LNCAP (cell line): ENCODE measurements at regions not wholly inside any gene's neighbourhood (a gene's known extent, or its start where the extent isn't known, plus 50 kb on each side); places are given as distances from the start of the nearest gene placed in this dataset.

ENCODE experiments used
- TF ChIP-seq, protein P1 (sequence below): fragments of 450-650 bp; IDR thresholded peaks from 2 replicates; pipeline ENCODE4 v1.5.1; 2017; ENCODE audit warnings: mild to moderate bottlenecking

DNA sequence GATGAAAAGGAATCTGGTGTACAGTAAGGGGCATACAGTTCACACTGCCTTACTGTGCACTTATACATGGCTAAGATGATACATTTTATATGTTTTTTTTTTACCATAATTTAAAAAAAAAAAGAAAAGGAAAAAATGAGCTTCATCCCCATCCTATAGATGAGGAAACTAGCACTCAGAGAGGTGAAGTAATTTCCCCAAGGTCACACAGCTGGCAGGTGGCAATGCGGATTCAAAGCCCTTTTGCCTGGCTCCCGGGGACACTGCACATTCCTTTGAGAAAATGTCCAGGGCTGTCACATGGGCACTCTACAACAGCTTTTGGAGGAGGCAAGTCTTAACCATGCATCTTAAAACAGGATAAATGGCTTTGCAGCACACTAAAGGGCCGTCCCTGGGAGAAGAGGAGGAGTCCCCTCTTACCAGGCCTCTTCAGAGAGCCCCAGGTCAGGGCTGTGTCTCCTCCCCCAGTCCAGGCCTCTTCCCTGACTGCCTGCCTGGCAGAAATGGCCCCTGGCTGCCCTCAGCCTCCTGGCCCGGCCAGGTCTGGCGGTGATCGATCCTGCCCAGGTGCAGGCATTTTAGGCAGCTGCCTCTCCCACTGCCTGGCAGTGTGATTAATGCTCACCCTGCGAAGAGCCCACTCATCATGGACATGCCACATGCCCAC, 95.1 kb upstream of the LINGO1 start:
- TF ChIP-seq, protein P1, sequence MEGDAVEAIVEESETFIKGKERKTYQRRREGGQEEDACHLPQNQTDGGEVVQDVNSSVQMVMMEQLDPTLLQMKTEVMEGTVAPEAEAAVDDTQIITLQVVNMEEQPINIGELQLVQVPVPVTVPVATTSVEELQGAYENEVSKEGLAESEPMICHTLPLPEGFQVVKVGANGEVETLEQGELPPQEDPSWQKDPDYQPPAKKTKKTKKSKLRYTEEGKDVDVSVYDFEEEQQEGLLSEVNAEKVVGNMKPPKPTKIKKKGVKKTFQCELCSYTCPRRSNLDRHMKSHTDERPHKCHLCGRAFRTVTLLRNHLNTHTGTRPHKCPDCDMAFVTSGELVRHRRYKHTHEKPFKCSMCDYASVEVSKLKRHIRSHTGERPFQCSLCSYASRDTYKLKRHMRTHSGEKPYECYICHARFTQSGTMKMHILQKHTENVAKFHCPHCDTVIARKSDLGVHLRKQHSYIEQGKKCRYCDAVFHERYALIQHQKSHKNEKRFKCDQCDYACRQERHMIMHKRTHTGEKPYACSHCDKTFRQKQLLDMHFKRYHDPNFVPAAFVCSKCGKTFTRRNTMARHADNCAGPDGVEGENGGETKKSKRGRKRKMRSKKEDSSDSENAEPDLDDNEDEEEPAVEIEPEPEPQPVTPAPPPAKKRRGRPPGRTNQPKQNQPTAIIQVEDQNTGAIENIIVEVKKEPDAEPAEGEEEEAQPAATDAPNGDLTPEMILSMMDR, result no peak

DNA sequence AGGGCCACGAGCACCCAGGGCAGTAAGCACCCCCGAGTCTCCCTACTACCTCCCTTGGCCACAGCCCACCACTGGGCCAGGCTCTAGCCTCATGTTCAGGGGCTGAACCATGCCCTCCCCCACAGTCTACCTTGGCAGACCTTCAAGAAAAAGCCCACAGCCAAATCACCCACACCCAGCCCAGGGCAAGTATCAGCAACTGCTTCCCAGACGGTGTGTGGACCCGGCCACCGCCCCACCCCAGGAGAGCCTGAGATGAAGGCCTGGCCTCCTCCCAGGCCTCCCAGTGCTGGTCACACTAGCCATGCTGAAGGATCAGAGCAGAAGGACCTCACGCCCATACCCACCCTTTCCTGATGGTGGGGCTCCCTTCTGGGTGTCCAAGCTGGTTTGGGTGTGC, 92.0 kb upstream of the LINGO1 start:
- TF ChIP-seq, protein P1, result no peak

DNA sequence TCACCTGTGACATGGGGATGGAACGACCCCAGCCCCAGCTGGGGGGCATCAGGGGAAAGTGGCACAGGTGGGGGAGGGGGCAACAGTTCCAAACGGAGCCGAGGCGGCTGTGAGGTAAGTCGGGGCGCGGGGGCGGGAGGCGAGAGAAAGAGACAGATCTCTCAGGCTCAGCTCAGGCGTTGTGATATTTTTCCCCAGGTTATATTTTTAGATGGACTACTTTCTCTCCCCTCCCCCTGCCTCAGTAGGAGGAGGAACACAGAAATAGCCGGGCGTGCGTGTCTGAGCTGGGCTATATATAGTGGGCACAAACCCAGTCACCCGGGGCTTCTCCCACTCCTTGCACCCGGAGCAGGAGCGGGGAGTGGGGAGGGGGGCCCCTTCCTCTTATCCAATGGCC, 91.0 kb upstream of the LINGO1 start:
- TF ChIP-seq, protein P1, result no peak

DNA sequence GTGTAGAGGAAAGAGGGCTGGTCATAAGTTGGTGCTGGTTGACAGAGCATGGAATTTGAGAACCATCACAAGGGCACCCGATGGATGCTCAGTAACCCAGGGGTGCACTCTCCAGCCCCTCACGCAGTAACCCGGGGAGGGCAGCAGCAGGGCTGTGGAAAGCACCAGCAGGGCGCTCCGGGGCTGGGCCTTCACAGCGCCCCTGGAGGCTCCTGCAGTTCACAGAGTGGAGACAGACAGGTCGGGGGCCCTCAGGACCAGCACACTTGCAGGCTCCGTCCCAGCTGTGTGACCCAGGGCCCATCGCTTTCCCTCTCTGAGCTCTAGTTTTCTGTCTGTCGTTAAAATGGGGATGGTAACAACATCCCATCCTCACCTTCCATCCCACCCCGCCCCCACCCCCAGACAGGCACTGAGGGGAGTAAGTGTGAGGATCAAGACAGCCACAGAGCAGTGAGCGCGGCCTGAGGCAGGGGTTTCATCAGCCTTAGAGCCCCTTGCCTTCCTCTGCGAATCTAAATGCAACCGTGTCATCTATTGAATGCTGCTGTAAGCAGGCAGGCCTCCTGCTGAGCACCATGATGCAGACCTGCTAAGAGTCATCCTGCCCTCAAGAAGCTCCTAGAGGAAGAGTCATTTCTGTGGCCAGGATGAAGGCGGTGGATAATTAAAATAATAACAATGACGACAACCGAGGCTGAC, 90.2 kb upstream of the LINGO1 start:
- TF ChIP-seq, protein P1, result no peak

DNA sequence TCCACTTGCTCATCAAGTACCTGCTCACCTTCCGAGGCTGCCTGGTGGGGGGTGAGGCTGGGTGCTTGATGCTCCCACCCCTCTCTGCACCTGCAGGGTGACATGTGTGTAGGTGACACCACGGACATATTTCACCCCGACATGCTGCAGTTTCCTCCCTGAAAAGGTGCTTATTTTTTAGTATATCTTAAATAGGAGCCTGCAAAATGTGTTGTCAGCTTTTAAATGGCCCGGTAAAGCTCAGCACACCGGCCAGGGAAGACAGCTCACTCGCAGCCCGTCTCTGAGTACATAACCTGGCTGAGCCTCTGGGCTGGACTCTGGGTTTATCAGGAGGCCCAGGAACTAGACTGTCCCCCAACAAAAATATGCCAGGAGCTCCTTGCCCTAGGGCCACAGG, 89.3 kb upstream of the LINGO1 start:
- TF ChIP-seq, protein P1, result no peak

DNA sequence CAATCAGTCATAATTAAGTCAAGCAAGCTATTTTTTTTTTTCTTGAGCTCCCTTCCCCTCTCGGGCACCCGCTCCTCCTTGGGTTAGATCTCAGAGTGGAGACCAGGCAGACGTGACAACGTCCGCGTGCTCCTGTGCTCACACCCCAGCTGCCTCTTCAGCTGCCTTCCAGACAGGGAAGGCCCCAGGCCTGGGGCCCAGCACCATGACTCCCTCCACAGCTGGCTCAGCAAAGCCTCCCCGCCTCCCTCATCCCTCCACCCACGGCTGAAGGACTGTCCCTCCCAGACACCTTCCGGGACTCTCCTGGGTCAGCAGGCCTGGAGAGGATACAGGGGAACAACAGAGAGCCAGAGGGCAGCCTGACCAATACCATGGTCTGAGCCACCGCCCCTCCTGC, 87.9 kb upstream of the LINGO1 start:
- TF ChIP-seq, protein P1, result no peak

DNA sequence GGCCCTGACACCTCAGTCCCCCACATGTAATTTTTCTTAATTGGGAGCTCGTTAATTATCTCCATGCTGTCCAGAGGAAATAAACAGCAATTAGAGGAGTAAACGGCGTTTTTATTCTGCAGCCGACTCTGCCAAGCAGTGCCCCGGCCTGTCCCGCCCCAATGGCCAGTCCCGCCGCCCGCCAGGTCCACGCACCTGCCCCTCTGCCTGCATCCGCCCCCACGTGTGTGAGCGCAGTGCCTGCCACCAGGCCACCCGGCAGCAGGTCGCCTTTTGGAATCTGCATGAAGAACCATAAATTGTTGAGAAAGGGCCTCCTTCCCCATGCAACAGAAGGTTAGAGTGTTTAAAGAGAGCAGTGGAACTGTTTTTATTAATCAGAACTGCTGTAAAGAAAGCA, 87.5 kb upstream of the LINGO1 start:
- TF ChIP-seq, protein P1, result no peak
